ENCODE measurements at regions not wholly inside any gene's neighbourhood (a gene's known extent, or its start where the extent isn't known, plus 50 kb on each side); places are given as distances from the start of the nearest gene placed in this dataset.
"Not testable (repeated sequence)": the region's sequence is repeated elsewhere in the genome, so short reads cannot be mapped to it uniquely, and the experiment has no call there.

DNA sequence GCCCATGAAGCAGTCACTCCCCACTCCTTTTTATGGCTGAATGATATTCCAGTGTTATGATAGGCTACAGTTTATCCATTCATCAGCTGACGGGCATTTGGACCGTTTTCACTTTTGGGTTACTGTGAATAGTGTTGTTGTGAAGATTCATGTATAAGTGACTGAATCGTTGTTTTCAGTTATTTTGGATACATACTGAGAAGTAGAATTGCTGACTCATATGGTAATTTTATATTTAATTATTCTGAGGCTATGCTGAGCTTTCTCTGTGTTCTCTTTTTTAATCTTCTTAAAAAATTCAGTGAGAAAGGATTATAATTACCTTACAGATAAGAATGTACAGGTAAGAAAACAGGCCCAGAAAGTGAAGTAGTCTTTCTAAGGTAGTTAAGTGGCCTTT lies 117.9 kb upstream of the MPHOSPH6 start:
- no peak for DNase-seq

- DNase-seq: no peak
These were observed 112.6 kb upstream of the MPHOSPH6 start for GRCh38 chr16:82282662-82283061.

GRCh38 chr16:82281544-82281943 lies 111.5 kb upstream of the MPHOSPH6 start:
- no peak for DNase-seq

GRCh38 chr16:82280867-82281266 lies 110.8 kb upstream of the MPHOSPH6 start:
- no peak for DNase-seq

DNA sequence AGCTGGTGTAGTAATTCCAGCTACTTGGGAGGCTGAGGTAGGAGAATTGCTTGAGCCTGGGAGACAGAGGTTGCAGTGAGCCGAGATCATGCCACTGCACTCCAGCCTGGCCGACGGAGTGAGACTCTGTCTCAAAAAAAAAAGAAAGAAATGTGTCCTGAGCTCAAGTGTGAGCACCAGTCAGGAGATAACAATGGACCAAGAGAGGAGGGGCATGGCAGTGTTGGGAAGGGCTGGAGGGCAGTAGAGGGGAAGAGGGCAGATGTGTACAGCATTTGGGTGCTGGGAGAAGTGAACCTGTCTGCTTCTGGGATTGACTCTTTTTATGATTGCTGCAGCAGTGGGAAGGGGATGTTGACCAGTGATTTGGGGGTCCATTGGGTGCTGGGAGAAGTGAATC lies 105.3 kb upstream of the MPHOSPH6 start:
- DNase-seq: not testable (repeated sequence)

DNA sequence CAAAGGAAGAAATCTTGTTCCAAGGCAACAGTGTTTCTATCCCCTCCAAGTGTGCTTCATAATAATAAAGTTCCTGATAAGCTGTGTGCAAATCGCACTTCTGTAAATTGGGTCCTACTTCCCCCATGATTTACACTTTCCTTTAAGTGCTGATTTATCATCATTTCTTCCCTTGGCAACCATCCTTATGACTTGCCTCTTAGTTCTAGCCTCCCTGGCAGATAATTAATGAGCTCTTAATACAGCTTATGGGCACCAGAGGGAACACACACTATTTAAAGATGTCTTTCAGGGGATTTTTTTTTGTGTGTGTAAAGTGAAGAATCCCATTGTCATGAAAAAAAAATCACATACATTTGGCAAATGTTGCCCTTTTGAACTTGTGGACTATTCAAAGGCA lies 101.6 kb upstream of the MPHOSPH6 start:
- DNase-seq: no peak

DNA sequence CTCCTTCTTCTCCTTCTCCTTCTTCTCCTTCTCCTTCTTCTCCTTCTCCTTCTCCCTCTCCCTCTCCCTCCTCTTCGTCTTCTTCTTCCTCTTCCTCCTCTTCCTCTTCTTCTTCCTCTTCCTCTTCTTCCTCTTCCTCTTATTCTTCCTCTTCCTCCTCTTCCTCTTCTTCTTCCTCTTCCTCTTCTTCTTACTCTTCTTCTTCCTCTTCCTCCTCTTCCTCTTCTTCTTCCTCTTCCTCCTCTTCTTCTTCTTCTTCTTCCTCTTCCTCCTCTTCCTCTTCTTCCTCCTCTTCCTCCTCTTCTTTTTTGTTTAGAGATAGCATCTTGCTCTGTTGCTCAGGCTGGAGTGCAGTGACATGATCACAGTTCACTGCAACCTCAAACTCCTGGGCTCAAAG lies 97.7 kb upstream of the MPHOSPH6 start:
- not testable (repeated sequence) for DNase-seq

DNA sequence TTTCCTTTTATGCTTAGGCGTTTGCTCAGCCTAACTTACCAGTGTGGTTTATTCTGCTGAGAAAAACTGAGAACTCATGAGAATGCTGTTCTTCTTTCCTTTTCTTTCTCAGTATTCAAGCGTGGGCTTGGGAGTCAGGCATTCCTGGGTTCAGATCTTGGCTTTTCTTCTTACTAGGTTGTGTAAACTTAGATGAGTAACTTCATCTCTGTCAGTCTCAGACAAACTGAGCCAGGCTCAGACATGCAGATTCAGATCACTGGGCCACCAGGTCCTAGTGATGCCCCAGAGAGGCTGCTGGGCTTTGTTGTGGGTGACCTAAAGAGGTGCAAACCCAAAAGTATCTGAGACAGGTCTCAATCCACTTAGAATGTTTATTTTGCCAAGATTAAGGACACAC lies 95.8 kb upstream of the MPHOSPH6 start:
- DNase-seq: no peak

DNA sequence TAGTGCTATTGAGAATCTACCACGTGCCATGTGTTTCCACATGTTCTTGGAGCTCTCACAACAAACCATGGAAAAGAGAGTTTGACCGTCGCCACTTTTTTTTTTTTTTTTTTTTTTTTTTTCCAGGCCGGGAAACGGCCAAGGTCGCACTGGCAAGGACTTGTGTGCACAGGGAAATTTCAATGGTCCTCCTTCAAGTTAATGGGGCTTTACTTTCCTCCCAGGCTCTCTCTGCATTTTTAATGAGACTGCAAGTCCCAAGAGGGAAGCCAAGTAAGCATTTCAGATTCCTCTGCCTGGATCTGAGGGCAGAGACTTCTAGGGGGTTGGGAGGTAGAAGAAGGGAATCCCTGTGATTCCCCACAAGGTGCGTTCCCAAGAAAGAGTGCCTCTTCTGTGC lies 94.7 kb upstream of the MPHOSPH6 start:
- peak; percentile 40 for DNase-seq

DNA sequence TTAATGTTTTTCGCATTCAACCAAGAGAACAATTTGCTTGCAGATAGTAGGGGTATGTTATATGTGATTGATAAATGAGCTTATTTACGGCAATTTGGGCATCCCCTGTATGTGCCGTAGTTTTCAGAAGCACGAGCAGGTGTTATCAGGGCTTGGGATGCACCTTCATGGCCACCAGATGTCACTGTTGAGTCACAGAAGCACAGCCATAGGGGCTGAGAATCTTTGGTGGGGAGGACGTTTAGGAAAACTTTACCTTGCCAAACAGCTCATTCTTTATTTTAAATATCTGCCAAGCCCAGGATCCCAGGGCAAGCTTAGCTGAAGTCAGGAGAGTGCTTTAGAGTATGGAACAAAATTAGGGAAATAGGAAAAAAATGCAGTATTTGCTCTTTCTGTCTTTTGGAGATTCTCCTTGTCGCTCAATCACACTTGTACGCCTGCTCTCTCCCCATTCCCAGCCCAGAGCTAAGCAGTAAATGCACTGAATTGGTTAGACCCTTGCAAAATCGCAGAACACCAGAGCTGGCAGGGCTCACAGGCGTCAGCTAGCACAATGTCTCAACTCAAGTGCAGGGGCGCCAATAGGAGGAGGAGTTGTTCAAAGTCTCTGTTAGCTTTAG lies 93.6 kb upstream of the MPHOSPH6 start:
- peak; percentile 25 for DNase-seq

DNA sequence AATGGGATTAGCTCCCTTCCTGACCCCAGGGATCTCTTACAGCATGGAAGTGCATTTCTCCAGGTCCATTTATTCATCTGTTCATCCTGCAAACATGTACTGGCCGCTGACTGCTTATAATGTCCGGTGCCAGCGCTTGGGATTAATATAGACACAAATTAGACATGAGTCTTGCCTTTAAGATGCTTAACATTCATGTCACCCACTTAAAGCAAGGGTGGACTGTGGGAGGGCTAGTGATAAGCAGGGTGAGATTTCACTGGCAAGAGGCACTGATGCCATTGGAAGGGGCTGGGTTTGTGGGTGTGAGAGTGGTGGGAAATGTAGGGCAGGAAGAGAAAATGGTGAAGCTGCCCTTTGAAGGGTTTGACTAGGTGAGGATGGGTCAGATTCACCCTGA lies 92.2 kb upstream of the MPHOSPH6 start:
- DNase-seq: no peak

DNA sequence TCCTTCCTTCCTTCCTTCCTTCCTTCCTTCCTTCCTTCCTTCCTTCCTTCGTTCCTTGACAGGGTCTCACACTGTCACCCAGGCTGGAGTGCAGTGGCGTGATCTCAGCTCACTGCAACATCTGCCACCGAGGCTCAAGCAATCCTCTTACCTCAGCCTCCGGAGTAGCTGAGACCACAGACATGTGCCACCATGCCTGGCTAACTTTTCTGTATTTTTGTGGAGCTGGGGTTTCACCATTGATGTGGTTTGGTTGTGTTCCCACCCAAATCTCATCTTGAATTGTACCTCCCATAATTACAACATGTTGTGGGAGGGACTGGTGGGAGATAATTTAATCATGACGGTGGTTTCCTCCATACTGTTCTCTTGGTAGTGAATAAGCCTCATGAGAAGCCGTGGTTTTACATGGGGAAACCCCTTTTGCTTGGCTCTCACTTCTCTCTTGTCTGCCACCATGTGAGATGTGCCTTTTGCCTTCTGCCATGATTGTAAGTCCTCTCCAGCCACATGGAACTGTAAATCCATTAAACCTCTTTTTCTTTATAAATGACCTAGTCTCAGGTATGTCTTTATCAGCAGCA lies 90.3 kb upstream of the MPHOSPH6 start:
- DNase-seq: no peak

- no peak for DNase-seq
These were observed 89.7 kb upstream of the MPHOSPH6 start for GRCh38 chr16:82259731-82260130.

DNA sequence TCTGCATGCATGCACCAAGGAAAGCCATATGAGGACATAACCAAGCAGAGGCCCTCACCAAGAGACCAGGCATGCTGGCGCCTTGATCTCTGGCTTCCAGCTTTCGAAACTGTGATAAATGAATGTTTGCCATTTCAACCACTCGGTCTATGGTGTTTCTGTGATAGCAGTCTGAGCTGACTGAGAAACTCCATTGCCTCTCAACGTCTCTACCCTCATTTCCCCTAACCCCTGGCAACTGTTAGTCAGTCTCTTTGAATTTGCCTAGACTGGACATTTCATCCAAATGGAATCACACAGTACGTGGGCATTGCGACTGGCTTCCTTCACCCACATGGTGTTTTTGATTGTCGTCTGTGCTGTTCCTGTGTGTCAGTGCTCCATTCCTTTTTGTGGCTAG lies 88.0 kb upstream of the MPHOSPH6 start:
- no peak for DNase-seq

- DNase-seq: no peak
These were observed 82.6 kb upstream of the MPHOSPH6 start for GRCh38 chr16:82252582-82252981.

GRCh38 chr16:82248677-82249076 lies 78.7 kb upstream of the MPHOSPH6 start:
- DNase-seq: no peak

DNA sequence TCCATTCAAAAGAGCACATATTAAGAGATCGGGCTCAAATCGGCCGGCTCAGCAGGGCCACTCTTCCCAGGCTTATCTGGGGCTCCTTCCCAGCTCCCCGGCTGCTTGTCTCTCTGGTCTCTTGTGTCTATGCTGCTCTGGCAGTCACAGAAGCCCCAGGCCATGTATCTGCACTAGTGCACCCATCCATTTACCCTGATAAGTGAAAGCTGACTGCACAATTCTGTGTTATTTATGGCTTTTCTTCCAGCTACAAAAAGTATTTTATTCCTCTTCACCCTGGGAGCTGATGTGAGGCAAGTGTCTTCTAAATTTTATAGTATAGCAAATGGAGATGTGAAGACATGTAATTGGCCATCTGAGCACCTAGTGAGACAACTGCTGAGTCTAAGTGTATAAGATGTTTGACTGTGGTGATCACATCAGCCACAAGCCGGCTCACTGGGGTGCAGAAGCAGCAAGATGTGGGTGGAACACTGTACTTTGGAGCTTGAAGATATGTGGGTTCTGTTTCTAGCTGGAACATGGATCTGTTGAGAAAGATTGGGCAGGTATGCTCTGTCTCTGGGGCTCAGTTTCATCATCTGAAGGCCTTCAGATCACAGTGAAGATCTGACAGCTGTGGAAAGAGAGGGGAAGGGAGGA lies 78.1 kb upstream of the MPHOSPH6 start:
- no peak for DNase-seq

DNA sequence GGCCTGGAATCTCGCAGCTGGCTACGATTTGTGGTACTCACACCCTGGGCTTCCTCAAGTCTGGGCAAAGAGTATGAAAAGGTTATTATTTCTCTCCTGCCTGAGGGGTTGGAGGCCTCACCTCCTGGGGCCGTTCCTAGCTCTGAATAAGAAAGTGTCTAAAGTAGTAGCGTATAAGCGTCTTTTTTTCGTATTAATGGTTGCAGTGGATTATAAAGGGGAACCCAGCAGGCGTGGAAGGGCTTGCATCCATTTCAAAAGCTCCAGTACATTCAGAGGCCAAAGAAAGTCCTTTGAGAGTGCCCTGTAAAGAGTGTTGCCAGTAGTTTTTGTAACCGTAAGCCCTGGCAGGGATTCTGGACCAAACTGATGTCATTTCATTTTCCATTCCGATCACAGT lies 72.2 kb upstream of the MPHOSPH6 start:
- DNase-seq: no peak

DNA sequence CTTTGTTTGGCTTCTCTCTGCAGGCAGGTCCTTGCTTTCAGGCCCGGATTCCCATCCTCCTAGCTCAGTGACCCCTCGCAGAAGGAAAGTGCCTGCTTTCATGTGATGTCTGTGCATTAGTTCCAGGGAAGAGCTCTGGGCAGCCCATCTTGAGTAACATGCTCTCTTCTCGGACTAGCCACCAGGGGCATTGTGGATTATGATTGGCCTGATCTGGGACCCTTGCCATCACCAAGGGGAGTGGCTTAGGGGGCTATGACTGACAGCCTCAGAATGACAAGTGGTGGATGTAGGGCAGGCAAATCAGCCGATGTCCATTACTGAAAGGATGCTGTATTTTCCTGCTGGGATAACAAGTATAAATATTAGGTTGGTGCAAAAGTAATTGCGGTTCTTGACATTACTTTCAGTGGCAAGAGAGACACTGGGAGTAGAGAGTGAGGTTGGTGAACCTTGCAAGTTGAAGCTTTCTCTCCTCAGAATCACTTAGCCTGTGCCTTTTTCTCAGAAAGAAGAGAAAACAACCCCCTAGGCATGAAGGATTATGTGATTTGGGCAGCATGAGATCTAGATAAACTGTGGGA lies 71.5 kb upstream of the MPHOSPH6 start:
- no peak for DNase-seq

GRCh38 chr16:82240111-82240510 lies 70.1 kb upstream of the MPHOSPH6 start:
- no peak for DNase-seq

GRCh38 chr16:82236875-82237274 lies 66.9 kb upstream of the MPHOSPH6 start:
- DNase-seq: no peak

- DNase-seq: no peak
These were observed 66.4 kb upstream of the MPHOSPH6 start for GRCh38 chr16:82236415-82236814.

DNA sequence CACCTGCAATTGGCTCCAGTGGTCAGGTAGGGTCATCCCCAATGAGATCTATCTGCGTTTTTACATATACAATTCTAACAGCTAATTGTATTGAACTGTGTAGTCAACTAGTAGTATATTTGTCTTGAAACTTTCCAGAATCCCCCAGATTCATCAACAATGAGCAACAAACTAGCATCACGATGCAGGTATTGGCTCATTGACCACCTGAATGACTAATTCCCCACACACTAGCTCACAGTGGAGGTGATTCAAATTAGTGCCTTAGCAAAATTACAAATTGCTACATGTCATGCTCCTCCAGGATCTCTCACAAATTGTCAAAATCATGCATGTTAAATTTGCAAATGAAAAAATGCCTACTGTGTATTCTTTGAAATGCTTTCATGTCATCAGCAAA lies 62.8 kb upstream of the MPHOSPH6 start:
- no peak for DNase-seq

DNA sequence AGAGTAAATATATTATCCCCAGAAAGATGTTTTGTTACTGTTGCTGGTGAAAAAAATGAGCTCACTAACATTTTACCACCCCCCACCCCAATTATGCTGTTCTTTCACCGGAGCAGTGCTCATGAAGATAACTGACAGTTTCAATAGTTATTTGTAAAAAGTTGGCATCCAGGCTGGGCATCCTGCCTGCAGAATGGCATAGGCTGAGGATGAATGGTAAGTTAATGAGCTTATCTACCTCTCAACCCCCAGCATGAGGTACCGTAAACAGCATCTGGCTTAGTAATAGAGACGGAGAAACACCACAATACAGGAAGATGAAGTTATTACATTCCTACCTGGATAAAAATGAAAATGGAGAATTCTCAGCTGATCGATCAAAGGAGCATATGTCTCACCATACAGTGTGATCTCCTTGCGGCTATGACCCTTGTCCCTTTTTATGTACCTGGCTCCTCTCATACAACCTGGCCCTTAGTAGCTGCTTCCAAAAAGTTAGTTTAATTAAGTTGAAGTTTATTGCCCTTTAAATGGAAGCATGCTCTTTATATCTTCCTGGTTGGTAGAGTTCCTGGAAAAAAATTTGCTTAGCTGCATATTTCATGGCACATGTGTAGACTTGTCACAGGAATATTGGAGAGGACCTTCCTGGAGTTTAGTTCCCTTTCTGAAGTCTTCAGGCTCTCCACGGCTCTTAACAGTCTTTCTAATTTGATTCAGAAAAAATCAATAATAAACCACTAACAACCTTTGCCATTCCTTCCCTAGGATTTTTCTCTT lies 61.2 kb upstream of the MPHOSPH6 start:
- DNase-seq: no peak
